ENCODE measurements at regions not wholly inside any gene's neighbourhood (a gene's known extent, or its start where the extent isn't known, plus 50 kb on each side); places are given as distances from the start of the nearest gene placed in this dataset.

GRCh38 chr3:127497166-127497565 is 93.4 kb downstream of the TPRA1 start:
- TF ChIP-seq CTCF (IDR thresholded peaks at IDR 0.05) (no peak), EZH2phosphoT487 (IDR thresholded peaks at IDR 0.05) (no peak)
